ENCODE measurements at regions not wholly inside any gene's neighbourhood (a gene's known extent, or its start where the extent isn't known, plus 50 kb on each side); places are given as distances from the start of the nearest gene placed in this dataset.

- DNase-seq (ENCODE audit: low read depth): peak; percentile 7
- Histone ChIP-seq H3K27me3 (ENCODE audit: control insufficient read depth, insufficient read depth, low read length) (no peaks in the 10 kb centered on the region), H3K36me3 (ENCODE audit: control insufficient read depth, insufficient read depth, low read length) (no peaks in the 10 kb centered on the region), H3K4me3 (ENCODE audit: low read depth, low read length) (no peak overlapping the region)
- no peak for FAIRE-seq
- TF ChIP-seq CTCF (IDR thresholded peaks at IDR 0.05; ENCODE audit: insufficient read depth, low read length, severe bottlenecking): no peak
Observed at GRCh38 chr10:129320340-129320739, 146.7 kb upstream of the MGMT start.

GRCh38 chr10:129321727-129322126, 145.3 kb upstream of the MGMT start:
- DNase-seq (ENCODE audit: low read depth): no peak
- Histone ChIP-seq H3K4me3 (ENCODE audit: low read depth, low read length) (no peak overlapping the region), H3K27me3 (ENCODE audit: control insufficient read depth, insufficient read depth, low read length) (no peaks in the 10 kb centered on the region), H3K36me3 (ENCODE audit: control insufficient read depth, insufficient read depth, low read length) (no peaks in the 10 kb centered on the region)
- TF ChIP-seq CTCF (IDR thresholded peaks at IDR 0.05; ENCODE audit: insufficient read depth, low read length, severe bottlenecking): no peak
- FAIRE-seq: no peak

GRCh38 chr10:129322933-129323820, 143.9 kb upstream of the MGMT start:
- Histone ChIP-seq H3K27me3 (ENCODE audit: control insufficient read depth, insufficient read depth, low read length) (no peaks in the 10 kb centered on the region), H3K4me3 (ENCODE audit: low read depth, low read length) (no peak overlapping the region), H3K36me3 (ENCODE audit: control insufficient read depth, insufficient read depth, low read length) (no peaks in the 10 kb centered on the region)
- DNase-seq (ENCODE audit: low read depth): no peak
- no peak for TF ChIP-seq CTCF (IDR thresholded peaks at IDR 0.05; ENCODE audit: insufficient read depth, low read length, severe bottlenecking)
- FAIRE-seq: no peak

- Histone ChIP-seq H3K36me3 (ENCODE audit: control insufficient read depth, insufficient read depth, low read length) (no peaks in the 10 kb centered on the region), H3K27me3 (ENCODE audit: control insufficient read depth, insufficient read depth, low read length) (no peaks in the 10 kb centered on the region), H3K4me3 (ENCODE audit: low read depth, low read length) (no peak overlapping the region)
- FAIRE-seq: no peak
- DNase-seq (ENCODE audit: low read depth): no peak
- TF ChIP-seq CTCF (IDR thresholded peaks at IDR 0.05; ENCODE audit: insufficient read depth, low read length, severe bottlenecking): no peak
Observed at GRCh38 chr10:129323879-129324278, 143.2 kb upstream of the MGMT start.

GRCh38 chr10:129325893-129326292, 141.1 kb upstream of the MGMT start:
- no peak overlapping the region for H3K4me3 ChIP-seq (ENCODE audit: low read depth, low read length)
- DNase-seq (ENCODE audit: low read depth): no peak
- TF ChIP-seq CTCF (IDR thresholded peaks at IDR 0.05; ENCODE audit: insufficient read depth, low read length, severe bottlenecking): no peak
- no peaks in the 10 kb centered on the region for H3K36me3 ChIP-seq (ENCODE audit: control insufficient read depth, insufficient read depth, low read length)
- no peaks in the 10 kb centered on the region for H3K27me3 ChIP-seq (ENCODE audit: control insufficient read depth, insufficient read depth, low read length)
- FAIRE-seq: no peak

GRCh38 chr10:129328546-129328945, 138.5 kb upstream of the MGMT start:
- no peak for TF ChIP-seq CTCF (IDR thresholded peaks at IDR 0.05; ENCODE audit: insufficient read depth, low read length, severe bottlenecking)
- Histone ChIP-seq H3K36me3 (ENCODE audit: control insufficient read depth, insufficient read depth, low read length) (no peaks in the 10 kb centered on the region), H3K4me3 (ENCODE audit: low read depth, low read length) (no peak overlapping the region), H3K27me3 (ENCODE audit: control insufficient read depth, insufficient read depth, low read length) (no peaks in the 10 kb centered on the region)
- DNase-seq (ENCODE audit: low read depth): peak; percentile 62
- no peak for FAIRE-seq

Data from bronchial epithelial cell (primary cell).